ENCODE measurements at regions not wholly inside any gene's neighbourhood (a gene's known extent, or its start where the extent isn't known, plus 50 kb on each side); places are given as distances from the start of the nearest gene placed in this dataset.

- Histone ChIP-seq H3K4me3 (no peak overlapping the region), H3K4me1 (ENCODE audit: insufficient read depth) (no peaks in the 10 kb centered on the region), H3K9me3 (no peaks in the 10 kb centered on the region), H3K27me3 (no peaks in the 10 kb centered on the region), H3K27ac (no peak overlapping the region), H3K36me3 (no peaks in the 10 kb centered on the region)
- WGBS, 3 donors, result 89 to 94% (median 90%) methylated on average over 4 of the region's 4 CpGs
- no peak for DNase-seq
- intact Hi-C loops (cut with DNase I), result no loop called here
- no peak for TF ChIP-seq POLR2A (IDR thresholded peaks at IDR 0.05)
Observed at GRCh38 chr2:147711031-147711430, 133.8 kb upstream of the ACVR2A start.

- no peak for TF ChIP-seq EP300 (IDR thresholded peaks at IDR 0.05)
- no peak for TF ChIP-seq CTCF (IDR thresholded peaks at IDR 0.05)
- no peak for TF ChIP-seq POLR2A (IDR thresholded peaks at IDR 0.05)
- Histone ChIP-seq H3K4me3 (no peak overlapping the region), H3K36me3 (no peaks in the 10 kb centered on the region), H3K27ac (no peak overlapping the region), H3K27me3 (no peaks in the 10 kb centered on the region), H3K4me1 (ENCODE audit: insufficient read depth) (no peaks in the 10 kb centered on the region), H3K9me3 (no peaks in the 10 kb centered on the region)
- no peak for DNase-seq
- intact Hi-C loops (cut with DNase I), result no loop called here
Observed at GRCh38 chr2:147709655-147710054, 135.2 kb upstream of the ACVR2A start.

GRCh38 chr2:147703171-147703570 is 141.7 kb upstream of the ACVR2A start:
- no peak overlapping the region for H3K4me3 ChIP-seq
- 54 to 63% (median 59%) methylated on average over 3 of the region's 3 CpGs for WGBS, 3 donors
- intact Hi-C loops (cut with DNase I), result no loop called here

DNA sequence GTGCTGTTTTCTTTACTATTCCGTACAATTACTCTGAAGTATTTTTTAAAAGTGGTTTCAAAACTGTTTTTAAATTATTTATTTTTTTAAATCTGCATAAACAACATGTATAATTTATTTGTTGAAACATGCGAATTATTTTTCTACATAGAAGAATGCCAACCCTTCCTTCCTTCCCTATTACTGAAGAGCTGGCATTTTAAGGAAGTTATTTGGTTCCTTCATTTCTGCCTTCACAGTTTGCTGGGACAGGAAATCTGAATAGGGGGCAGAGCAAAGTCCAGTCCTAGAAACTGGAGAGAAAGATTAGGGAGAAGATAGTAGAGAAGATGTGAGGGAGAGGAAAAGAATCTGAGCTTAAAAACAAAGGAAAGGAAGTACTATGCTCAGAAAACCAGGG is 146.7 kb upstream of the ACVR2A start:
- DNase-seq, result no peak
- Histone ChIP-seq H3K9me3 (no peaks in the 10 kb centered on the region), H3K27me3 (no peaks in the 10 kb centered on the region), H3K27ac (no peak overlapping the region), H3K36me3 (no peaks in the 10 kb centered on the region), H3K4me3 (no peak overlapping the region), H3K4me1 (ENCODE audit: insufficient read depth) (no peaks in the 10 kb centered on the region)
- TF ChIP-seq EP300 (IDR thresholded peaks at IDR 0.05) (no peak), POLR2A (IDR thresholded peaks at IDR 0.05) (no peak), CTCF (IDR thresholded peaks at IDR 0.05) (no peak)
- intact Hi-C loops (cut with DNase I), result no loop called here
- WGBS, 3 donors, result 89 to 95% (median 91%) methylated on average over 2 of the region's 2 CpGs

More at GRCh38 chr2:147703171-147703570, 141.7 kb upstream of the ACVR2A start:
- Histone ChIP-seq H3K27me3 (no peaks in the 10 kb centered on the region), H3K4me1 (ENCODE audit: insufficient read depth) (no peaks in the 10 kb centered on the region), H3K27ac (no peak overlapping the region), H3K9me3 (no peaks in the 10 kb centered on the region), H3K36me3 (no peaks in the 10 kb centered on the region)
- TF ChIP-seq CTCF (IDR thresholded peaks at IDR 0.05) (no peak), EP300 (IDR thresholded peaks at IDR 0.05) (no peak), POLR2A (IDR thresholded peaks at IDR 0.05) (no peak)
- no peak for DNase-seq

DNA sequence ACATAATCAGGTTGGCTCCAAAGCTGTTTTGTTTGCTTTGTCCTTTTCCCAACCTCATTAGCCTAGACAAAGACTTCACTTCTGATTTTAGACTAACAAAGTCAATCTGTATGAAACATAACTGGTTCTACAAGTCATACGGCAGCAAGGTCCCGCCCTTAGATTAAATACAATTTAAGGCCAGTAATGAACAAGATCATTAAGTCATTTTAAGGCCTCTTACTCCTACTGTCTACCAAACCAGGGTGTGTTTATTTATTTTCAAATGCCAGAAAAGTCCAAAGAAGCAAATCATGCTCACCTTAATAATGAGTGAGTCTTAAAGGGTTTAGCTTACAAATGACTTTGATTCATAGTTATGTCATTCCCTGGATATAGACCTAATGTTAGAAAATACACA is 148.4 kb upstream of the ACVR2A start:
- Histone ChIP-seq H3K4me1 (ENCODE audit: insufficient read depth) (no peaks in the 10 kb centered on the region), H3K27me3 (no peaks in the 10 kb centered on the region), H3K4me3 (no peak overlapping the region), H3K9me3 (no peaks in the 10 kb centered on the region), H3K36me3 (no peaks in the 10 kb centered on the region), H3K27ac (no peak overlapping the region)
- intact Hi-C loops (cut with DNase I), result no loop called here
- 64 to 94% (median 93%) methylated on average over 2 of the region's 2 CpGs for WGBS, 3 donors
- DNase-seq, result no peak
- TF ChIP-seq CTCF (IDR thresholded peaks at IDR 0.05) (no peak), POLR2A (IDR thresholded peaks at IDR 0.05) (no peak), EP300 (IDR thresholded peaks at IDR 0.05) (no peak)
